Parathyroid adenoma (tissue), 2 donors: ENCODE measurements at regions not wholly inside any gene's neighbourhood (a gene's known extent, or its start where the extent isn't known, plus 50 kb on each side); places are given as distances from the start of the nearest gene placed in this dataset.

Source experiments
- H2AFZ ChIP-seq: fragments of 300-600 bp; sonication (generic); one replicate; pipeline ENCODE4 v1.7.0; 2017; ENCODE audit warnings: antibody characterized with exemption, mild to moderate bottlenecking
- H3K27ac ChIP-seq: fragments of 300-600 bp; sonication (generic); one replicate; pipeline ENCODE4 v1.7.0; 2017
- H3K27me3 ChIP-seq: fragments of 300-600 bp; sonication (generic); one replicate; pipeline ENCODE4 v1.7.0; 2017; ENCODE audit warnings: low read length; ENCODE audit not compliant: control insufficient read depth, insufficient read depth
- H3K36me3 ChIP-seq: fragments of 300-600 bp; sonication (generic); one replicate; pipeline ENCODE4 v1.7.0; 2017; ENCODE audit warnings: low read length; ENCODE audit not compliant: control insufficient read depth, insufficient read depth
- H3K4me1 ChIP-seq: fragments of 300-600 bp; sonication (generic); one replicate; pipeline ENCODE4 v1.7.0; 2017; ENCODE audit warnings: control low read depth
- H3K4me2 ChIP-seq: fragments of 300-600 bp; sonication (generic); one replicate; pipeline ENCODE4 v1.7.0; 2017; ENCODE audit warnings: low read length
- H3K4me3 ChIP-seq: fragments of 300-600 bp; sonication (generic); one replicate; pipeline ENCODE4 v1.7.0; 2017; ENCODE audit warnings: low read depth, low read length
- H3K79me2 ChIP-seq: fragments of 300-600 bp; sonication (generic); one replicate; pipeline ENCODE4 v1.7.0; 2017; ENCODE audit warnings: control low read depth
- H3K9ac ChIP-seq: fragments of 300-600 bp; sonication (generic); one replicate; pipeline ENCODE4 v1.7.0; 2017; ENCODE audit warnings: mild to moderate bottlenecking
- H3K9me3 ChIP-seq: fragments of 300-600 bp; sonication (generic); one replicate; pipeline ENCODE4 v1.7.0; 2017; ENCODE audit warnings: low read length; ENCODE audit not compliant: control insufficient read depth
- TF ChIP-seq, protein P1 (sequence below): fragments of 300-600 bp; sonication (generic); IDR thresholded peaks from one replicate; pipeline ENCODE4 v1.7.0; 2017; ENCODE audit warnings: antibody characterized with exemption, mild to moderate bottlenecking
- donor health status: primary hyperparathyroidism.

DNA sequence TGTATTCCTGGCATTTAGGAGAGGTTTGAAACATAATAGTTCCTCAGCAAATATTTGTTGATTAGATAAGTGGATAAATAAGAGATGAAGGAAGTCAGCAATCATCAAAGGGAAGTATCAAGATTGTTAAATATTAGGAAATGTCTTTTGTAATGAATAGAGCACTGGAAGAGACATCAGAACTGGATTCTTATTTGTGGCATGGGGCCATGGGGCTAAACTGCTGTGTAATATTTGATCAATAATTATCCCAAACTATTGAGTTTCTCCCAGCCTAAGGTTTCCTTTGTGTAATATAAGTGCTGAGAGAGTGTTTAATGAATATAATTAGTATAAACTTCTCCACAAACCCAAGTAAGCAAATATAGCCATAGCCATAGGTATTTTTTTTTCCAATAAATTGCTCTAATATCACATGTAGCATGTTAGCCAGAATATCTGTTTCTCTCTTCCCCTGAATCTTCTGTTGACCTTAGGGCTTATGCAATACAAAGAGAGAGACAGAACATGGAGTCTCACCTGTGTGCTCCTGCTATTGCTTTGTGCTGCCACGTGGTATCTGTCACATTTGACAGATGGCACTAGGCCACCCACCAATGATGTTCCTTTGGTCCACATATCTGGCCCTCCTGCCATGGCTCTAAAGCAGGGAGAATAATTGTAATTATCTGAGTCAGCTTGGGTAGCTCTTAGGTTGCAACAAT, 658.7 kb downstream of the SOX5 start:
- H3K9me3 ChIP-seq: no peaks in the 10 kb centered on the region
- H3K27me3 ChIP-seq: no peaks in the 10 kb centered on the region
- no peak overlapping the region for H2AFZ ChIP-seq
- no peak overlapping the region for H3K9ac ChIP-seq
- no peak overlapping the region for H3K4me3 ChIP-seq
- H3K27ac ChIP-seq: no peak overlapping the region
- no peaks in the 10 kb centered on the region for H3K79me2 ChIP-seq
- no peaks in the 10 kb centered on the region for H3K4me1 ChIP-seq
- TF ChIP-seq, protein P1, sequence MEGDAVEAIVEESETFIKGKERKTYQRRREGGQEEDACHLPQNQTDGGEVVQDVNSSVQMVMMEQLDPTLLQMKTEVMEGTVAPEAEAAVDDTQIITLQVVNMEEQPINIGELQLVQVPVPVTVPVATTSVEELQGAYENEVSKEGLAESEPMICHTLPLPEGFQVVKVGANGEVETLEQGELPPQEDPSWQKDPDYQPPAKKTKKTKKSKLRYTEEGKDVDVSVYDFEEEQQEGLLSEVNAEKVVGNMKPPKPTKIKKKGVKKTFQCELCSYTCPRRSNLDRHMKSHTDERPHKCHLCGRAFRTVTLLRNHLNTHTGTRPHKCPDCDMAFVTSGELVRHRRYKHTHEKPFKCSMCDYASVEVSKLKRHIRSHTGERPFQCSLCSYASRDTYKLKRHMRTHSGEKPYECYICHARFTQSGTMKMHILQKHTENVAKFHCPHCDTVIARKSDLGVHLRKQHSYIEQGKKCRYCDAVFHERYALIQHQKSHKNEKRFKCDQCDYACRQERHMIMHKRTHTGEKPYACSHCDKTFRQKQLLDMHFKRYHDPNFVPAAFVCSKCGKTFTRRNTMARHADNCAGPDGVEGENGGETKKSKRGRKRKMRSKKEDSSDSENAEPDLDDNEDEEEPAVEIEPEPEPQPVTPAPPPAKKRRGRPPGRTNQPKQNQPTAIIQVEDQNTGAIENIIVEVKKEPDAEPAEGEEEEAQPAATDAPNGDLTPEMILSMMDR: no peak
- H3K36me3 ChIP-seq: no peaks in the 10 kb centered on the region
- no peak overlapping the region for H3K4me2 ChIP-seq

DNA sequence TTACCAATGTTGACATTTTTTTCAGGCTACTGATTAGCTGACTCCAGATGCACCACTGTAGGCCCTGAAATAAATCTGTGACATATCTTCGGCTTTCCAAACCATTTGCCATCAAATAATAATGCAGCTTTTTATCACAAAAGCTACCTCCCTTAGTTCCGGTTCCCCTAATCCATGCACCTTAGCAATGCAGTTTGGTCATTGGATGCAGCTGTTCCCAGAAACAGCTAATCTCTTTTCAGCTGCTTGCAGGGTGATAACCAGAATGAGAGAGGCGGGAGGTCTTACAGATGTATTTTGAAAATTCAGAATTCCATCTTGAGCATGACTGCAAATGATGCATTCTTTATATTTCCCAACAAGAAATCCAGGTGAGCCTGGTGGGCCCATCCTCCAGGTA, 646.2 kb downstream of the SOX5 start:
- Histone ChIP-seq H3K27ac (no peak overlapping the region), H2AFZ (no peak overlapping the region), H3K79me2 (no peaks in the 10 kb centered on the region), H3K4me1 (no peaks in the 10 kb centered on the region), H3K36me3 (no peaks in the 10 kb centered on the region), H3K9me3 (no peaks in the 10 kb centered on the region), H3K27me3 (no peaks in the 10 kb centered on the region), H3K9ac (no peak overlapping the region), H3K4me3 (no peak overlapping the region), H3K4me2 (no peak overlapping the region)
- TF ChIP-seq, protein P1: no peak

DNA sequence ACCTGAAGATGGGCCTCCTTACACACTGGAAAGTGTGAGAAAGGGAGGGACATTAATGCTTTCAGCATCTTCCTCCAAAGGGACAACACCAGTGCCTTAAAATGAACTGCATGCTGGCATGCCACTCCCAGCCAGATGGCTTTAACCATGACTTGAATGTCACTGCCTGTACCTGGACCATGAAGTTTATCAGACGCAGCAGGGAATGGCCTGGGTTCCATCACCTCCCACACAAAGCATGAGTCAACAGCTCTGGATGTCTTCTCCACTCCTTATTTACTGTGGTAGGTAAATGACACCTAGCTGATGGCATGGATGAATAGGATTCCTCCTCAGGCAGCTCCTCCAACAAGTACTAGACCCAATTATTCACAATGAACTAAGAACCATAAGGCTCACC, 645.6 kb downstream of the SOX5 start:
- Histone ChIP-seq H3K4me1 (no peaks in the 10 kb centered on the region), H3K36me3 (no peaks in the 10 kb centered on the region), H3K27me3 (no peaks in the 10 kb centered on the region), H3K4me2 (no peak overlapping the region), H2AFZ (no peak overlapping the region), H3K9ac (no peak overlapping the region), H3K27ac (no peak overlapping the region), H3K79me2 (no peaks in the 10 kb centered on the region), H3K9me3 (no peaks in the 10 kb centered on the region), H3K4me3 (no peak overlapping the region)
- TF ChIP-seq, protein P1: no peak

DNA sequence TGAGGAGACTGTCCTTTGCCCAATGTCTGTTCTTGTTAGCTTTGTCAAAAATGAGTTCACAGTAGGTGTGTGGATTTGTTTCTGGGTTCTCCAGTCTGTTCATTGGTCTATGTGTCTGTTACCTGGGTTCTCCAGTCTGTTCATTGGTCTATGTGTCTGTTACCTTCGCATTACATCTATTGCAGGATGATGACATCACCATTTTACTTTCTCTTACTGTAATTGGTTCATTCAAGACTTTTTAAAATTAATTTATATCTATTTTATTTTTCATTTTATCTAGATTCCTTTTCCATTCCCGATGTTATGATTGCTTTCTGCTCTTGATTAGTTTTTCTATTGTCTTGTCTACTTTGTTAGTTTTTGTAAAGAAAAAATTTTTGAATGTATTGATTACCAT, 615.5 kb downstream of the SOX5 start:
- TF ChIP-seq, protein P1: no peak
- H3K79me2 ChIP-seq: no peaks in the 10 kb centered on the region
- H3K27ac ChIP-seq: no peak overlapping the region
- H3K4me1 ChIP-seq: no peaks in the 10 kb centered on the region
- H3K9ac ChIP-seq: no peak overlapping the region
- no peak overlapping the region for H3K4me2 ChIP-seq
- H3K36me3 ChIP-seq: no peaks in the 10 kb centered on the region
- no peaks in the 10 kb centered on the region for H3K9me3 ChIP-seq
- H2AFZ ChIP-seq: no peak overlapping the region
- H3K27me3 ChIP-seq: no peaks in the 10 kb centered on the region
- no peak overlapping the region for H3K4me3 ChIP-seq

DNA sequence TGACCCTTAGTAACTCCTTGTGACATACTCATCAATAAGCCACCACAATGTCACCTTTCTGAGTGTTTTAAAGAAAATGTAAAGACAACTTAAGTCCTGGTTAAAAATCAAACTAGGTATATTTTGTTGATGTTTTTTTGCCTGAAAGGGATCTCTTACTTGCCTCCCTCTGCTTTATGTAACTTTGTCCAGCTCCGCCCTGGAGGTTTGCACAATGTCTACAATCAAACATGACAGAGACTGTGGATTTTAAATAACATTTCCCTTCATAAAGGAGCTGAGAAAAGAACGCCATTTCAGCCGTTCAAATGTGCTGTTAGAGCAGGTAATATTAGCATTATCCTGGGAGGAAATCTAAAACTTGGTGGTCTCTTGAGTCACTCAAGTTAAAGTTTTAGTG, 613.9 kb downstream of the SOX5 start:
- no peak overlapping the region for H3K9ac ChIP-seq
- no peak overlapping the region for H3K4me3 ChIP-seq
- H2AFZ ChIP-seq: no peak overlapping the region
- no peaks in the 10 kb centered on the region for H3K27me3 ChIP-seq
- no peak overlapping the region for H3K27ac ChIP-seq
- H3K9me3 ChIP-seq: no peaks in the 10 kb centered on the region
- TF ChIP-seq, protein P1: no peak
- no peaks in the 10 kb centered on the region for H3K79me2 ChIP-seq
- H3K36me3 ChIP-seq: no peaks in the 10 kb centered on the region
- H3K4me2 ChIP-seq: no peak overlapping the region
- H3K4me1 ChIP-seq: no peaks in the 10 kb centered on the region
